ENCODE measurements at regions not wholly inside any gene's neighbourhood (a gene's known extent, or its start where the extent isn't known, plus 50 kb on each side); places are given as distances from the start of the nearest gene placed in this dataset.

DNA sequence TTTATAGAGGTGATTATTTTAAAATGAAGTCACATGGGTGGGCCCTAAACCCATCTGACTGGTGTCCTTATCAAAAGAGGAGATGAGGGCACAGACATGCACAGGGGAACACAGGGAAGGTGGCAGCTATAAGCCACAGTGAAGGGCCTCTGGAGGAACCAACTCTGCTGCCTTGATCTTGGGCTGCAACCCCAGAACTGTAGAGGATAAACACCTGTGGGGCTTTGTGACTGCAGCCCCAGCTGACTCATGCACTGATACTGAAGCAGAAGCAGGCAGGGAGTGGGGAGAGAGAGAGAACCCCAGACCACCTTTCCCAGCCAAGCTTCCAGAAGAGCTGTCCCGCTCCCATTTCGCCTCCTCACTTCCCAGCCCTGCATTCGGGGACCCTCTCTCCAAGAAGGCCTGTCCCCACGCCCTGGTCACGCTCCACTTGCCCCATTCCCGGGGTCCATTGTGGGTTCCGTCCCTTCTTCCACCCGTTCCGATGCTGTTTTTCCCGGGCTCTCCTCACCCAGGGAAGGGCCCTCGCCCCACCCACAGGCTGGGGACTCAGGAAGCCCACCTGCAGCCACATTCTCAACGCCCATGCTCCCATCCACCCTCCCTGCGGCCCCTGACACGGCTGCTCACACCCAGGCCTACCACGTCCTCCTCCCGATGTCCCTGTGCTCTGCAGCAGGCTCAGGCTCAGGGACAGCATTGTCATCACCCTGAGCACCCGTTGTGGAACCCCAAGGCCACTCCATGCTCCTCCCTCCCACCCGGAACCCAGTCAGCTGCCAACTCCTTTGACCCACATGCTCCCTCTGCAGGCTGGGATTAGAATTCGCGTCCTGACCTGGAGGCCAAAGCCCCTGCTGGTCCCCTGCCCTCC lies 90.8 kb upstream of the SHANK2 start:
- TF ChIP-seq CTCF (conservative IDR thresholded peaks at IDR 0.05; ENCODE audit: low read depth in 2 of 2) (peak; percentile 68 to 88), REST (IDR thresholded peaks at IDR 0.05; ENCODE audit: unreplicated experiment) (no peak), EZH2 (IDR thresholded peaks at IDR 0.05; ENCODE audit: low read depth, unreplicated experiment) (no peak), JUNB (IDR thresholded peaks at IDR 0.05; ENCODE audit: unreplicated experiment) (no peak), EZH2phosphoT487 (IDR thresholded peaks at IDR 0.05; ENCODE audit: unreplicated experiment) (no peak), CREB1 (CRISPR knock-in tag; IDR thresholded peaks at IDR 0.05; ENCODE audit: low read depth) (no peak), POLR2AphosphoS5 (IDR thresholded peaks at IDR 0.05; ENCODE audit: low read depth) (no peak), ZNF331 (CRISPR knock-in tag; IDR thresholded peaks at IDR 0.05; ENCODE audit: low read depth) (no peak), NANOG (IDR thresholded peaks at IDR 0.05; ENCODE audit: borderline replicate concordance) (no peak), STAT1 (IDR thresholded peaks at IDR 0.05; ENCODE audit: unreplicated experiment) (no peak)
- TF ChIP-seq, protein P1, sequence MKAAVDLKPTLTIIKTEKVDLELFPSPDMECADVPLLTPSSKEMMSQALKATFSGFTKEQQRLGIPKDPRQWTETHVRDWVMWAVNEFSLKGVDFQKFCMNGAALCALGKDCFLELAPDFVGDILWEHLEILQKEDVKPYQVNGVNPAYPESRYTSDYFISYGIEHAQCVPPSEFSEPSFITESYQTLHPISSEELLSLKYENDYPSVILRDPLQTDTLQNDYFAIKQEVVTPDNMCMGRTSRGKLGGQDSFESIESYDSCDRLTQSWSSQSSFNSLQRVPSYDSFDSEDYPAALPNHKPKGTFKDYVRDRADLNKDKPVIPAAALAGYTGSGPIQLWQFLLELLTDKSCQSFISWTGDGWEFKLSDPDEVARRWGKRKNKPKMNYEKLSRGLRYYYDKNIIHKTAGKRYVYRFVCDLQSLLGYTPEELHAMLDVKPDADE (IDR thresholded peaks at IDR 0.05), result no peak
- TF ChIP-seq, protein P2, sequence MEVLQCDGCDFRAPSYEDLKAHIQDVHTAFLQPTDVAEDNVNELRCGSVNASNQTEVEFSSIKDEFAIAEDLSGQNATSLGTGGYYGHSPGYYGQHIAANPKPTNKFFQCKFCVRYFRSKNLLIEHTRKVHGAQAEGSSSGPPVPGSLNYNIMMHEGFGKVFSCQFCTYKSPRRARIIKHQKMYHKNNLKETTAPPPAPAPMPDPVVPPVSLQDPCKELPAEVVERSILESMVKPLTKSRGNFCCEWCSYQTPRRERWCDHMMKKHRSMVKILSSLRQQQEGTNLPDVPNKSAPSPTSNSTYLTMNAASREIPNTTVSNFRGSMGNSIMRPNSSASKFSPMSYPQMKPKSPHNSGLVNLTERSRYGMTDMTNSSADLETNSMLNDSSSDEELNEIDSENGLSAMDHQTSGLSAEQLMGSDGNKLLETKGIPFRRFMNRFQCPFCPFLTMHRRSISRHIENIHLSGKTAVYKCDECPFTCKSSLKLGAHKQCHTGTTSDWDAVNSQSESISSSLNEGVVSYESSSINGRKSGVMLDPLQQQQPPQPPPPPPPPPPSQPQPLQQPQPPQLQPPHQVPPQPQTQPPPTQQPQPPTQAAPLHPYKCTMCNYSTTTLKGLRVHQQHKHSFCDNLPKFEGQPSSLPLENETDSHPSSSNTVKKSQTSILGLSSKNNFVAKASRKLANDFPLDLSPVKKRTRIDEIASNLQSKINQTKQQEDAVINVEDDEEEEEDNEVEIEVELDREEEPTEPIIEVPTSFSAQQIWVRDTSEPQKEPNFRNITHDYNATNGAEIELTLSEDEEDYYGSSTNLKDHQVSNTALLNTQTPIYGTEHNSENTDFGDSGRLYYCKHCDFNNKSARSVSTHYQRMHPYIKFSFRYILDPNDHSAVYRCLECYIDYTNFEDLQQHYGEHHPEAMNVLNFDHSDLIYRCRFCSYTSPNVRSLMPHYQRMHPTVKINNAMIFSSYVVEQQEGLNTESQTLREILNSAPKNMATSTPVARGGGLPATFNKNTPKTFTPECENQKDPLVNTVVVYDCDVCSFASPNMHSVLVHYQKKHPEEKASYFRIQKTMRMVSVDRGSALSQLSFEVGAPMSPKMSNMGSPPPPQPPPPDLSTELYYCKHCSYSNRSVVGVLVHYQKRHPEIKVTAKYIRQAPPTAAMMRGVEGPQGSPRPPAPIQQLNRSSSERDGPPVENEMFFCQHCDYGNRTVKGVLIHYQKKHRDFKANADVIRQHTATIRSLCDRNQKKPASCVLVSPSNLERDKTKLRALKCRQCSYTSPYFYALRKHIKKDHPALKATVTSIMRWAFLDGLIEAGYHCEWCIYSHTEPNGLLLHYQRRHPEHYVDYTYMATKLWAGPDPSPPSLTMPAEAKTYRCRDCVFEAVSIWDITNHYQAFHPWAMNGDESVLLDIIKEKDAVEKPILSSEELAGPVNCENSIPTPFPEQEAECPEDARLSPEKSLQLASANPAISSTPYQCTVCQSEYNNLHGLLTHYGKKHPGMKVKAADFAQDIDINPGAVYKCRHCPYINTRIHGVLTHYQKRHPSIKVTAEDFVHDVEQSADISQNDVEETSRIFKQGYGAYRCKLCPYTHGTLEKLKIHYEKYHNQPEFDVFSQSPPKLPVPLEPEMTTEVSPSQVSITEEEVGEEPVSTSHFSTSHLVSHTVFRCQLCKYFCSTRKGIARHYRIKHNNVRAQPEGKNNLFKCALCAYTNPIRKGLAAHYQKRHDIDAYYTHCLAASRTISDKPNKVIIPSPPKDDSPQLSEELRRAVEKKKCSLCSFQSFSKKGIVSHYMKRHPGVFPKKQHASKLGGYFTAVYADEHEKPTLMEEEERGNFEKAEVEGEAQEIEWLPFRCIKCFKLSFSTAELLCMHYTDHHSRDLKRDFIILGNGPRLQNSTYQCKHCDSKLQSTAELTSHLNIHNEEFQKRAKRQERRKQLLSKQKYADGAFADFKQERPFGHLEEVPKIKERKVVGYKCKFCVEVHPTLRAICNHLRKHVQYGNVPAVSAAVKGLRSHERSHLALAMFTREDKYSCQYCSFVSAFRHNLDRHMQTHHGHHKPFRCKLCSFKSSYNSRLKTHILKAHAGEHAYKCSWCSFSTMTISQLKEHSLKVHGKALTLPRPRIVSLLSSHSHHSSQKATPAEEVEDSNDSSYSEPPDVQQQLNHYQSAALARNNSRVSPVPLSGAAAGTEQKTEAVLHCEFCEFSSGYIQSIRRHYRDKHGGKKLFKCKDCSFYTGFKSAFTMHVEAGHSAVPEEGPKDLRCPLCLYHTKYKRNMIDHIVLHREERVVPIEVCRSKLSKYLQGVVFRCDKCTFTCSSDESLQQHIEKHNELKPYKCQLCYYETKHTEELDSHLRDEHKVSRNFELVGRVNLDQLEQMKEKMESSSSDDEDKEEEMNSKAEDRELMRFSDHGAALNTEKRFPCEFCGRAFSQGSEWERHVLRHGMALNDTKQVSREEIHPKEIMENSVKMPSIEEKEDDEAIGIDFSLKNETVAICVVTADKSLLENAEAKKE (CRISPR knock-in tag; IDR thresholded peaks at IDR 0.05), result no peak

All from GM23338 (cell line).